ENCODE measurements at regions not wholly inside any gene's neighbourhood (a gene's known extent, or its start where the extent isn't known, plus 50 kb on each side); places are given as distances from the start of the nearest gene placed in this dataset.

DNA sequence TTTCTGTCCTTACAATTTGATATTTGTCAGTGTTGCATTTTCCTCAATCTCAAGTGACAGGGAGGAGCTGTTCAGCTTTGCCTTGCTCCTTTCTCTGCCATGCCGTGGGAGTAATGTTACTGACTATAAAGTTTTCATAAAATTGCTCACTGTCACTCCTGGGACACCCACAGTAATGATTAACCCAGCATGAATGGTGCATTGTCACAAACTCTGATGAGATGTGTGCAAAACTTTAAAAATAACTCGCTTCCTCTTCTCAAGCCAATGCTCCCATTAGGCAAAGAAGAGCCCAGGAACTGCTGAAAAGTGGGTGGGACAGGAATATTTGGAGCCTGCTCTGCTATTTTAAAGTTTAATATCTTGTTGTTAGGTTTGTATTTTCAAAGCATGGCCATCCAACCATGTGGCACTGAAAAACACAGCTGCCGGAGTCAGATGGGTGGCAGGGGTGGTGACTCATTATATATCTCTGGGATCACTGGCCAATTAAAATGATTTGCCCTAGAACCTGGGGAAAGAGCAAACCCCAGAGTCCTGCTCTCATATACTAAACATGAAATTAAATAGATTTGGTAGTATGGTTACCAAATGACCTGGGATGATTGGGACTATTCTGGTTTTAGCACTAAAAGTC is 260.1 kb downstream of the BTBD3 start (continued):
- no peak for TF ChIP-seq CBX5 (IDR thresholded peaks at IDR 0.05; ENCODE audit: low read depth, low read length)
- TF ChIP-seq POLR2AphosphoS5 (IDR thresholded peaks at IDR 0.05; ENCODE audit: low read depth, low read length), result no peak

Data from H1 (cell line).